ENCODE measurements at regions not wholly inside any gene's neighbourhood (a gene's known extent, or its start where the extent isn't known, plus 50 kb on each side); places are given as distances from the start of the nearest gene placed in this dataset.

DNA sequence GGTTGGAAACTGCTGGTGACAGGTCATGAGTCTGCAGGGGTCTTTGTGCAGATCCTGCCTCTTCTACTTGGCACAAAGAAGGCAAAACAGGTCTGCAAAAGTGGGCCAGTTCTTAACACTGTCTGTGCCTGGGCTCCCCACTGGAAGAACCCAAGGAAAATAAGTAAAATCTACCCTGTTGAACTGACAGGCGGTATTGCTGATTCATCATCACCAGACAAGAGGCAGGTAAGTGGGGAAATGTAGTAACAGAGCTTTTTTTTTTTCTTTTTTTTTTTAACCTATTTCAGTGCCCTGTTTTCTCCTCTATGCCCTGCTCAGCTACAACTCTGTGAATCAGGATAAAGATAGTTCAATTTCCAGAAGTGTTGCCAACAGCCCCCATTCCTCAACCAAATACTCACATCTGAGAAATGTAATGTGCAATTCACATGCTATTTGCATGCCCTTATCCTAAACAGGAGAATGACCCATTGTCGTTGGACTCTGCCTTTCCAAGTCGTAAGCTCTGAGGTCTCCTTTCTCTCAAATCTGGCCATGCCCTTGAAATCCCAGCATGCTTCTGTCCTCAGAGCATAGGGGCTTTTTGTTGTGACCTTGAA, 237.0 kb downstream of the SOX9 start:
- no peak overlapping the region for H3K9ac ChIP-seq (ENCODE audit: low read depth in 1 of 2, low read length in 2 of 2)
- no peak for DNase-seq (ENCODE audit: low spot score)
- peaks cover 0 to 13% (median 2%) of the 10 kb centered on the region in 4 donors for H3K27me3 ChIP-seq (ENCODE audit: control insufficient read depth in 4 of 4, insufficient read depth in 4 of 4, low read length in 3 of 4)
- WGBS: 90% methylated on average over 3 of the region's 3 CpGs
- no peak overlapping the region for H3K27ac ChIP-seq (ENCODE audit: low read depth in 1 of 2, low read length in 2 of 2)
- H3K4me1 ChIP-seq (ENCODE audit: control insufficient read depth in 4 of 4, insufficient read depth in 4 of 4, low read length in 3 of 4): no peaks in the 10 kb centered on the region
- TF ChIP-seq, protein P1, sequence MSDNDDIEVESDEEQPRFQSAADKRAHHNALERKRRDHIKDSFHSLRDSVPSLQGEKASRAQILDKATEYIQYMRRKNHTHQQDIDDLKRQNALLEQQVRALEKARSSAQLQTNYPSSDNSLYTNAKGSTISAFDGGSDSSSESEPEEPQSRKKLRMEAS (IDR thresholded peaks at IDR 0.05): no peak
- TF ChIP-seq HNF4G (IDR thresholded peaks at IDR 0.05) (no peak), FOXA2 (IDR thresholded peaks at IDR 0.05) (no peak), HNF4A (conservative IDR thresholded peaks at IDR 0.05) (no peak)
- H3K9me3 ChIP-seq (ENCODE audit: control insufficient read depth in 4 of 4, low read length in 3 of 4): peaks cover 0 to 4% (median 2%) of the 10 kb centered on the region in 4 donors
- no peaks in the 10 kb centered on the region for H3K36me3 ChIP-seq (ENCODE audit: control insufficient read depth in 4 of 4, insufficient read depth in 3 of 4, low read depth in 1 of 4, low read length in 3 of 4)
- no peak overlapping the region for H3K4me3 ChIP-seq (ENCODE audit: low read depth in 1 of 3, low read length in 3 of 3)

GRCh38 chr17:72358465-72358864, 237.6 kb downstream of the SOX9 start:
- no peaks in the 10 kb centered on the region for H3K4me1 ChIP-seq (ENCODE audit: control insufficient read depth in 4 of 4, insufficient read depth in 4 of 4, low read length in 3 of 4)
- H3K27me3 ChIP-seq (ENCODE audit: control insufficient read depth in 4 of 4, insufficient read depth in 4 of 4, low read length in 3 of 4): peaks cover 0 to 7% (median under 1%) of the 10 kb centered on the region in 4 donors
- H3K9ac ChIP-seq (ENCODE audit: low read depth in 1 of 2, low read length in 2 of 2): no peak overlapping the region
- peaks cover 0 to 4% (median 2%) of the 10 kb centered on the region in 4 donors for H3K9me3 ChIP-seq (ENCODE audit: control insufficient read depth in 4 of 4, low read length in 3 of 4)
- H3K27ac ChIP-seq (ENCODE audit: low read depth in 1 of 2, low read length in 2 of 2): no peak overlapping the region
- H3K4me3 ChIP-seq (ENCODE audit: low read depth in 1 of 3, low read length in 3 of 3): no peak overlapping the region
- DNase-seq (ENCODE audit: low spot score): no peak
- TF ChIP-seq EGR1 (IDR thresholded peaks at IDR 0.05; ENCODE audit: low read depth in 2 of 2): no peak
- TF ChIP-seq NR2F2 (IDR thresholded peaks at IDR 0.05): no peak
- TF ChIP-seq RAD21 (IDR thresholded peaks at IDR 0.05): no peak
- no peak for TF ChIP-seq YY1 (IDR thresholded peaks at IDR 0.05)
- TF ChIP-seq, protein P2, sequence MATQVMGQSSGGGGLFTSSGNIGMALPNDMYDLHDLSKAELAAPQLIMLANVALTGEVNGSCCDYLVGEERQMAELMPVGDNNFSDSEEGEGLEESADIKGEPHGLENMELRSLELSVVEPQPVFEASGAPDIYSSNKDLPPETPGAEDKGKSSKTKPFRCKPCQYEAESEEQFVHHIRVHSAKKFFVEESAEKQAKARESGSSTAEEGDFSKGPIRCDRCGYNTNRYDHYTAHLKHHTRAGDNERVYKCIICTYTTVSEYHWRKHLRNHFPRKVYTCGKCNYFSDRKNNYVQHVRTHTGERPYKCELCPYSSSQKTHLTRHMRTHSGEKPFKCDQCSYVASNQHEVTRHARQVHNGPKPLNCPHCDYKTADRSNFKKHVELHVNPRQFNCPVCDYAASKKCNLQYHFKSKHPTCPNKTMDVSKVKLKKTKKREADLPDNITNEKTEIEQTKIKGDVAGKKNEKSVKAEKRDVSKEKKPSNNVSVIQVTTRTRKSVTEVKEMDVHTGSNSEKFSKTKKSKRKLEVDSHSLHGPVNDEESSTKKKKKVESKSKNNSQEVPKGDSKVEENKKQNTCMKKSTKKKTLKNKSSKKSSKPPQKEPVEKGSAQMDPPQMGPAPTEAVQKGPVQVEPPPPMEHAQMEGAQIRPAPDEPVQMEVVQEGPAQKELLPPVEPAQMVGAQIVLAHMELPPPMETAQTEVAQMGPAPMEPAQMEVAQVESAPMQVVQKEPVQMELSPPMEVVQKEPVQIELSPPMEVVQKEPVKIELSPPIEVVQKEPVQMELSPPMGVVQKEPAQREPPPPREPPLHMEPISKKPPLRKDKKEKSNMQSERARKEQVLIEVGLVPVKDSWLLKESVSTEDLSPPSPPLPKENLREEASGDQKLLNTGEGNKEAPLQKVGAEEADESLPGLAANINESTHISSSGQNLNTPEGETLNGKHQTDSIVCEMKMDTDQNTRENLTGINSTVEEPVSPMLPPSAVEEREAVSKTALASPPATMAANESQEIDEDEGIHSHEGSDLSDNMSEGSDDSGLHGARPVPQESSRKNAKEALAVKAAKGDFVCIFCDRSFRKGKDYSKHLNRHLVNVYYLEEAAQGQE (IDR thresholded peaks at IDR 0.05): no peak
- TF ChIP-seq, protein P3, sequence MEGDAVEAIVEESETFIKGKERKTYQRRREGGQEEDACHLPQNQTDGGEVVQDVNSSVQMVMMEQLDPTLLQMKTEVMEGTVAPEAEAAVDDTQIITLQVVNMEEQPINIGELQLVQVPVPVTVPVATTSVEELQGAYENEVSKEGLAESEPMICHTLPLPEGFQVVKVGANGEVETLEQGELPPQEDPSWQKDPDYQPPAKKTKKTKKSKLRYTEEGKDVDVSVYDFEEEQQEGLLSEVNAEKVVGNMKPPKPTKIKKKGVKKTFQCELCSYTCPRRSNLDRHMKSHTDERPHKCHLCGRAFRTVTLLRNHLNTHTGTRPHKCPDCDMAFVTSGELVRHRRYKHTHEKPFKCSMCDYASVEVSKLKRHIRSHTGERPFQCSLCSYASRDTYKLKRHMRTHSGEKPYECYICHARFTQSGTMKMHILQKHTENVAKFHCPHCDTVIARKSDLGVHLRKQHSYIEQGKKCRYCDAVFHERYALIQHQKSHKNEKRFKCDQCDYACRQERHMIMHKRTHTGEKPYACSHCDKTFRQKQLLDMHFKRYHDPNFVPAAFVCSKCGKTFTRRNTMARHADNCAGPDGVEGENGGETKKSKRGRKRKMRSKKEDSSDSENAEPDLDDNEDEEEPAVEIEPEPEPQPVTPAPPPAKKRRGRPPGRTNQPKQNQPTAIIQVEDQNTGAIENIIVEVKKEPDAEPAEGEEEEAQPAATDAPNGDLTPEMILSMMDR (IDR thresholded peaks at IDR 0.05; ENCODE audit: low read depth, low read length, missing input control): no peak
- no peaks in the 10 kb centered on the region for H3K36me3 ChIP-seq (ENCODE audit: control insufficient read depth in 4 of 4, insufficient read depth in 3 of 4, low read depth in 1 of 4, low read length in 3 of 4)

GRCh38 chr17:72359274-72359673, 238.5 kb downstream of the SOX9 start:
- no peak for TF ChIP-seq FOXA1 (IDR thresholded peaks at IDR 0.05)
- TF ChIP-seq NR2F2 (IDR thresholded peaks at IDR 0.05): no peak
- H3K4me3 ChIP-seq (ENCODE audit: low read depth in 1 of 3, low read length in 3 of 3): no peak overlapping the region
- DNase-seq (ENCODE audit: low spot score): no peak
- no peaks in the 10 kb centered on the region for H3K4me1 ChIP-seq (ENCODE audit: control insufficient read depth in 4 of 4, insufficient read depth in 4 of 4, low read length in 3 of 4)
- WGBS: 92% methylated on average over 2 of the region's 2 CpGs
- no peak overlapping the region for H3K9ac ChIP-seq (ENCODE audit: low read depth in 1 of 2, low read length in 2 of 2)
- no peak overlapping the region for H3K27ac ChIP-seq (ENCODE audit: low read depth in 1 of 2, low read length in 2 of 2)
- H3K9me3 ChIP-seq (ENCODE audit: control insufficient read depth in 4 of 4, low read length in 3 of 4): peaks cover 0 to 4% (median under 1%) of the 10 kb centered on the region in 4 donors
- H3K27me3 ChIP-seq (ENCODE audit: control insufficient read depth in 4 of 4, insufficient read depth in 4 of 4, low read length in 3 of 4): peaks cover 0 to 7% (median 0%) of the 10 kb centered on the region in 4 donors
- no peaks in the 10 kb centered on the region for H3K36me3 ChIP-seq (ENCODE audit: control insufficient read depth in 4 of 4, insufficient read depth in 3 of 4, low read depth in 1 of 4, low read length in 3 of 4)

Measured in liver (tissue), 8 donors.